Left lung (tissue), 4 donors: ENCODE measurements at regions not wholly inside any gene's neighbourhood (a gene's known extent, or its start where the extent isn't known, plus 50 kb on each side); places are given as distances from the start of the nearest gene placed in this dataset.

Experiments
- ATAC-seq: fragments of 200-7000 bp; cut with Tn5 transposase; one replicate; pipeline ENCODE4 v1.9.1; 2020; ENCODE audit warnings: moderate library complexity
- DNase-seq, 4 donors: peaks; one replicate each; pipeline ENCODE4 v3.0.0-alpha.2; 2013 to 2020
- H3K27ac ChIP-seq, 2 donors: fragments of 200-600 bp; sonication (generic) in 1 of 2; one replicate each; pipeline versions ENCODE4 v1.5.0 to v1.8.0; 2020 to 2021
- H3K27me3 ChIP-seq, 2 donors: fragments of 200-600 bp; sonication (generic) in 1 of 2; one replicate each; pipeline versions ENCODE4 v1.5.0 to v1.8.0; 2020 to 2021
- H3K36me3 ChIP-seq, 2 donors: fragments of 200-600 bp; sonication (generic) in 1 of 2; one replicate each; pipeline versions ENCODE4 v1.5.0 to v1.8.0; 2020 to 2021
- H3K4me1 ChIP-seq, 2 donors: fragments of 200-600 bp; one replicate each; pipeline ENCODE4 v1.8.0; 2021
- H3K4me3 ChIP-seq, 2 donors: fragments of 200-600 bp; sonication (generic) in 1 of 2; one replicate each; pipeline versions ENCODE4 v1.5.0 to v1.8.0; 2020 to 2021; ENCODE audit warnings: mild to moderate bottlenecking in 1 of 2
- H3K9me3 ChIP-seq, 2 donors: fragments of 200-600 bp; sonication (generic) in 1 of 2; one replicate each; pipeline versions ENCODE4 v1.5.0 to v1.8.0; 2020 to 2021
- intact Hi-C, 2 donors: fragments of 100-400 bp; cut with DNase I; formaldehyde crosslinking; loops; one replicate each; pipeline versions ENCODE4 v1.11.2 to v1.14.2; 2022
- TF ChIP-seq, protein P1 (sequence below), 2 donors: fragments of 200-600 bp; sonication (generic) in 1 of 2; IDR thresholded peaks; one replicate each; pipeline versions ENCODE4 v1.5.0 to v1.8.0; 2021; ENCODE audit warnings: antibody characterized with exemption in 2 of 2
- donor health status: DM: no; HTN: yes; CAD: no.
- donor health status: DM: no; HTN: no; CAD: no.

- peaks cover 11 to 48% of the 10 kb centered on the region in 2 donors for H3K4me1 ChIP-seq
- H3K4me3 ChIP-seq = no peak overlapping the region
- intact Hi-C loops = no loop called here
- H3K27ac ChIP-seq = no peak overlapping the region
- H3K27me3 ChIP-seq = no peaks in the 10 kb centered on the region
- no peaks in the 10 kb centered on the region for H3K36me3 ChIP-seq
- ATAC-seq (no peak), DNase-seq (no peak)
- no peaks in the 10 kb centered on the region for H3K9me3 ChIP-seq
- TF ChIP-seq, protein P1, sequence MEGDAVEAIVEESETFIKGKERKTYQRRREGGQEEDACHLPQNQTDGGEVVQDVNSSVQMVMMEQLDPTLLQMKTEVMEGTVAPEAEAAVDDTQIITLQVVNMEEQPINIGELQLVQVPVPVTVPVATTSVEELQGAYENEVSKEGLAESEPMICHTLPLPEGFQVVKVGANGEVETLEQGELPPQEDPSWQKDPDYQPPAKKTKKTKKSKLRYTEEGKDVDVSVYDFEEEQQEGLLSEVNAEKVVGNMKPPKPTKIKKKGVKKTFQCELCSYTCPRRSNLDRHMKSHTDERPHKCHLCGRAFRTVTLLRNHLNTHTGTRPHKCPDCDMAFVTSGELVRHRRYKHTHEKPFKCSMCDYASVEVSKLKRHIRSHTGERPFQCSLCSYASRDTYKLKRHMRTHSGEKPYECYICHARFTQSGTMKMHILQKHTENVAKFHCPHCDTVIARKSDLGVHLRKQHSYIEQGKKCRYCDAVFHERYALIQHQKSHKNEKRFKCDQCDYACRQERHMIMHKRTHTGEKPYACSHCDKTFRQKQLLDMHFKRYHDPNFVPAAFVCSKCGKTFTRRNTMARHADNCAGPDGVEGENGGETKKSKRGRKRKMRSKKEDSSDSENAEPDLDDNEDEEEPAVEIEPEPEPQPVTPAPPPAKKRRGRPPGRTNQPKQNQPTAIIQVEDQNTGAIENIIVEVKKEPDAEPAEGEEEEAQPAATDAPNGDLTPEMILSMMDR (IDR thresholded peaks at IDR 0.05) = no peak
These were observed 200.3 kb upstream of the ID2 start for GRCh38 chr2:8481463-8482009.

GRCh38 chr2:8482432-8482831 is 199.4 kb upstream of the ID2 start:
- Histone ChIP-seq H3K9me3 (no peaks in the 10 kb centered on the region), H3K27me3 (no peaks in the 10 kb centered on the region), H3K36me3 (no peaks in the 10 kb centered on the region), H3K4me3 (no peak overlapping the region), H3K27ac (no peak overlapping the region), H3K4me1 (peaks cover 6 to 46% of the 10 kb centered on the region in 2 donors)
- intact Hi-C loops = no loop called here
- DNase-seq = no peak
- no peak for ATAC-seq
- TF ChIP-seq, protein P1 (IDR thresholded peaks at IDR 0.05) = no peak

GRCh38 chr2:8484502-8485283 is 197.2 kb upstream of the ID2 start:
- H3K4me1 ChIP-seq = peaks cover 7 to 43% of the 10 kb centered on the region in 2 donors
- DNase-seq = no peak
- H3K9me3 ChIP-seq = no peaks in the 10 kb centered on the region
- no peak overlapping the region for H3K27ac ChIP-seq
- H3K36me3 ChIP-seq = no peaks in the 10 kb centered on the region
- no peaks in the 10 kb centered on the region for H3K27me3 ChIP-seq
- no peak overlapping the region for H3K4me3 ChIP-seq
- intact Hi-C loops = no loop called here
- TF ChIP-seq, protein P1 (IDR thresholded peaks at IDR 0.05) = no peak
- no peak for ATAC-seq

GRCh38 chr2:8485736-8486135 is 196.1 kb upstream of the ID2 start:
- DNase-seq (no peak), ATAC-seq (no peak)
- H3K4me3 ChIP-seq = no peak overlapping the region
- H3K27me3 ChIP-seq = no peaks in the 10 kb centered on the region
- H3K27ac ChIP-seq = no peak overlapping the region
- H3K36me3 ChIP-seq = no peaks in the 10 kb centered on the region
- H3K9me3 ChIP-seq = no peaks in the 10 kb centered on the region
- intact Hi-C loops = no loop called here
- H3K4me1 ChIP-seq = peaks cover 7 to 42% of the 10 kb centered on the region in 2 donors
- TF ChIP-seq, protein P1 (IDR thresholded peaks at IDR 0.05) = no peak

DNA sequence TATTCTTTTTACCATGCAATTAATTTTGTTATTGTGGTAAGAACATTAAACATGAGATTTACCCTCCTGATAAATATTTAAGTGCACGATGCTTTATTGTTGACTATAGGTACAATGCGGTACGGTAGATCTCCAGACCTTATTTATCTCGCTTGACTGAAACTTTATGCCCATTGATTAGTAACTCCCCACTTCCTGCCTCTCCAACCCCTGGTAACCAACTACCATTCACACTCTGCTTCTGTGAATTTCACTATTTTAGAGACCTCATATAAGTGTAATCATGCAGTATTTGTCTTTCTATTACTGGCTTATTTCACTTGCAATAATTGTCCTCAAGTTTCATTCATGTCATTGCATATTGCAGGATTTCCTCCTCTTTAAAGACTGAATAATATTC is 195.7 kb upstream of the ID2 start:
- no peaks in the 10 kb centered on the region for H3K27me3 ChIP-seq
- no peak overlapping the region for H3K27ac ChIP-seq
- no peak for DNase-seq
- H3K4me1 ChIP-seq = peaks cover 7 to 42% of the 10 kb centered on the region in 2 donors
- H3K9me3 ChIP-seq = no peaks in the 10 kb centered on the region
- H3K36me3 ChIP-seq = no peaks in the 10 kb centered on the region
- TF ChIP-seq, protein P1 (IDR thresholded peaks at IDR 0.05) = no peak
- no peak for ATAC-seq
- H3K4me3 ChIP-seq = no peak overlapping the region
- intact Hi-C loops = no loop called here
